ENCODE measurements at regions not wholly inside any gene's neighbourhood (a gene's known extent, or its start where the extent isn't known, plus 50 kb on each side); places are given as distances from the start of the nearest gene placed in this dataset.

- no peak for TF ChIP-seq SMC3 (IDR thresholded peaks at IDR 0.05; ENCODE audit: low read length)
- TF ChIP-seq SP2 (CRISPR knock-in tag; IDR thresholded peaks at IDR 0.05) = no peak
- no peak for TF ChIP-seq ZNF547 (CRISPR knock-in tag; IDR thresholded peaks at IDR 0.05)
- no peak for TF ChIP-seq FOXO1 (CRISPR knock-in tag; IDR thresholded peaks at IDR 0.05)
- no peak for TF ChIP-seq MEF2D (CRISPR knock-in tag; IDR thresholded peaks at IDR 0.05)
Measured at GRCh38 chrX:126719208-126719607, 100.3 kb upstream of the PRR32 start (continued).

GRCh38 chrX:126723881-126724280, 95.6 kb upstream of the PRR32 start:
- H3K27ac ChIP-seq (ENCODE audit: extremely low read length, insufficient read depth, low read length) = no peak overlapping the region
- no peaks in the 10 kb centered on the region for H4K20me1 ChIP-seq (ENCODE audit: insufficient read depth, low read length)
- BruUV-seq (replicated peaks) = no TSS peak
- no peaks in the 10 kb centered on the region for H3K27me3 ChIP-seq (ENCODE audit: control insufficient read depth in 1 of 2, insufficient read depth in 2 of 2, low read length in 2 of 2)
- DNase-seq (ENCODE audit: low spot score) (no peak), FAIRE-seq (no peak), ATAC-seq (no peak)
- no peaks in the 10 kb centered on the region for H3K36me3 ChIP-seq (replicated peaks in 1 of 2; ENCODE audit: control insufficient read depth in 1 of 2, insufficient read depth in 2 of 2, low read length in 2 of 2)
- no peak overlapping the region for H2AFZ ChIP-seq (ENCODE audit: low read length)
- in situ Hi-C loops (cut with HindIII; ENCODE audit: extremely low pct_ligation_motif_present, low pct_unique_long_range_greater_than_20kb) (no loop called here), intact Hi-C loops (cut with micrococcal nuclease; ENCODE audit: unreplicated experiment) (no loop called here)
- no peak overlapping the region for H3K4me2 ChIP-seq (ENCODE audit: low read depth, low read length)
- ChIA-PET POLR2A (no interaction called here), CTCF (ENCODE audit: low intra/inter-chr PET ratio, low total read pairs) (no interaction called here)
- no peaks in the 10 kb centered on the region; the same call in 1 of the 2 replicates for H3K9me3 ChIP-seq (ENCODE audit: low read length)
- H3K4me1 ChIP-seq (ENCODE audit: insufficient read depth, low read length) = no peaks in the 10 kb centered on the region
- no peak overlapping the region for H3K9ac ChIP-seq (ENCODE audit: insufficient read depth, low read depth, low read length)
- H3K4me3 ChIP-seq (replicated peaks in 1 of 3; ENCODE audit: insufficient read depth in 1 of 3, low read depth in 2 of 3, low read length in 3 of 3) = no peak overlapping the region
- WGBS (ENCODE audit: low lambda C conversion rate) = 52% methylated on average over 8 of the region's 15 CpGs
- H3K79me2 ChIP-seq (ENCODE audit: insufficient read depth, low read length) = no peaks in the 10 kb centered on the region
- TF ChIP-seq MNT (IDR thresholded peaks at IDR 0.05) (no peak), FOXO4 (CRISPR knock-in tag; conservative IDR thresholded peaks at IDR 0.05) (no peak), CHD4 (IDR thresholded peaks at IDR 0.05; ENCODE audit: borderline replicate concordance, low read length) (no peak), ZNF280D (CRISPR knock-in tag; IDR thresholded peaks at IDR 0.05) (no peak), ZNF44 (CRISPR knock-in tag; IDR thresholded peaks at IDR 0.05) (no peak), MEIS2 (CRISPR knock-in tag; IDR thresholded peaks at IDR 0.05) (no peak), ZNF10 (CRISPR knock-in tag; IDR thresholded peaks at IDR 0.05; ENCODE audit: borderline replicate concordance, low read depth) (no peak)

Data from HepG2 (cell line).